ENCODE measurements at regions not wholly inside any gene's neighbourhood (a gene's known extent, or its start where the extent isn't known, plus 50 kb on each side); places are given as distances from the start of the nearest gene placed in this dataset.

GRCh38 chr4:156052116-156052515, 98.5 kb upstream of the CTSO start:
- no peak for DNase-seq

GRCh38 chr4:156038772-156039171, 85.1 kb upstream of the CTSO start:
- DNase-seq: no peak

- DNase-seq: no peak
Observed at GRCh38 chr4:156036496-156036895, 82.8 kb upstream of the CTSO start.

GRCh38 chr4:156029691-156030090, 76.0 kb upstream of the CTSO start:
- no peak for DNase-seq

GRCh38 chr4:156021298-156021697, 67.6 kb upstream of the CTSO start:
- no peak for DNase-seq

GRCh38 chr4:156019246-156019645, 65.6 kb upstream of the CTSO start:
- DNase-seq: no peak

- no peak for DNase-seq
Observed at GRCh38 chr4:156018383-156018782, 64.7 kb upstream of the CTSO start.

GRCh38 chr4:156015781-156016180, 62.1 kb upstream of the CTSO start:
- DNase-seq: no peak

GRCh38 chr4:156006192-156006591, 52.5 kb upstream of the CTSO start:
- no peak for DNase-seq

Data from midbrain (tissue), 1 donor.